BJ (cell line): ENCODE measurements at regions not wholly inside any gene's neighbourhood (a gene's known extent, or its start where the extent isn't known, plus 50 kb on each side); places are given as distances from the start of the nearest gene placed in this dataset.

ENCODE experiments used
- CTCF ChIA-PET: fragments of 350-600 bp; formaldehyde crosslinking; extraction: SDS; loops from one replicate; lab custom pipeline; 2021; ENCODE audit warnings: antibody characterized with exemption, inconsistent platforms; lab: Yijun Ruan, JAX
- POLR2A ChIA-PET: fragments of 300-600 bp; sonication (Branson Sonifier 250); formaldehyde crosslinking; extraction: SDS; loops from one replicate; lab custom pipeline; 2021; ENCODE audit warnings: antibody characterized with exemption; lab: Charles Lee
- DNase-seq: peaks from one replicate; pipeline ENCODE4 v3.0.0-alpha.2; 2011; ENCODE audit warnings: low read depth
- H3K27me3 ChIP-seq: 2 replicates; pipeline ENCODE4 v1.6.0; 2011; ENCODE audit warnings: low read length; ENCODE audit not compliant: control insufficient read depth, insufficient read depth
- H3K36me3 ChIP-seq: 2 replicates; pipeline ENCODE4 v1.5.1; 2011; ENCODE audit warnings: low read length; ENCODE audit not compliant: control insufficient read depth, insufficient read depth
- H3K4me3 ChIP-seq: 2 replicates; pipeline ENCODE4 v1.5.1; 2011; ENCODE audit warnings: low read depth, mild to moderate bottlenecking, control low read depth, low read length
- CTCF ChIP-seq: IDR thresholded peaks from 2 replicates; pipeline ENCODE4 v1.5.1; 2011; ENCODE audit warnings: low read depth, mild to moderate bottlenecking, control low read depth, inconsistent platforms, low read length, moderate library complexity; ENCODE audit not compliant: insufficient read depth

GRCh38 chr9:107674721-107675277, 185.2 kb upstream of the KLF4 start:
- CTCF ChIA-PET: no interaction called here
- Histone ChIP-seq H3K36me3 (no peaks in the 10 kb centered on the region), H3K27me3 (no peaks in the 10 kb centered on the region), H3K4me3 (no peak overlapping the region)
- peak; percentile 4 for DNase-seq
- peak; percentile 26; the same call in 1 of the 2 replicates for TF ChIP-seq CTCF
- POLR2A ChIA-PET: no interaction called here

GRCh38 chr9:107673861-107674720, 184.5 kb upstream of the KLF4 start:
- H3K4me3 ChIP-seq: no peak overlapping the region

GRCh38 chr9:107671588-107671987, 182.0 kb upstream of the KLF4 start:
- POLR2A ChIA-PET: no interaction called here
- CTCF ChIA-PET: no interaction called here
- DNase-seq: no peak
- no peak for TF ChIP-seq CTCF
- no peaks in the 10 kb centered on the region for H3K36me3 ChIP-seq
- H3K4me3 ChIP-seq: no peak overlapping the region
- H3K27me3 ChIP-seq: no peaks in the 10 kb centered on the region

More at GRCh38 chr9:107673861-107674720, 184.5 kb upstream of the KLF4 start:
- CTCF ChIA-PET: no interaction called here
- Histone ChIP-seq H3K36me3 (no peaks in the 10 kb centered on the region), H3K27me3 (no peaks in the 10 kb centered on the region)
- TF ChIP-seq CTCF: no peak
- POLR2A ChIA-PET: no interaction called here
- no peak for DNase-seq

GRCh38 chr9:107669422-107669821, 179.9 kb upstream of the KLF4 start:
- no peak for DNase-seq
- Histone ChIP-seq H3K36me3 (no peaks in the 10 kb centered on the region), H3K4me3 (no peak overlapping the region), H3K27me3 (no peaks in the 10 kb centered on the region)
- CTCF ChIA-PET: interaction anchor here (1.3 to 1.7 kb wide), 2 partner anchors 15 to 18 kb away, joined by 4 to 5 read pairs; no protein-coding TSS in a partner anchor
- TF ChIP-seq CTCF: no peak
- POLR2A ChIA-PET: no interaction called here
